ENCODE measurements at regions not wholly inside any gene's neighbourhood (a gene's known extent, or its start where the extent isn't known, plus 50 kb on each side); places are given as distances from the start of the nearest gene placed in this dataset.

DNA sequence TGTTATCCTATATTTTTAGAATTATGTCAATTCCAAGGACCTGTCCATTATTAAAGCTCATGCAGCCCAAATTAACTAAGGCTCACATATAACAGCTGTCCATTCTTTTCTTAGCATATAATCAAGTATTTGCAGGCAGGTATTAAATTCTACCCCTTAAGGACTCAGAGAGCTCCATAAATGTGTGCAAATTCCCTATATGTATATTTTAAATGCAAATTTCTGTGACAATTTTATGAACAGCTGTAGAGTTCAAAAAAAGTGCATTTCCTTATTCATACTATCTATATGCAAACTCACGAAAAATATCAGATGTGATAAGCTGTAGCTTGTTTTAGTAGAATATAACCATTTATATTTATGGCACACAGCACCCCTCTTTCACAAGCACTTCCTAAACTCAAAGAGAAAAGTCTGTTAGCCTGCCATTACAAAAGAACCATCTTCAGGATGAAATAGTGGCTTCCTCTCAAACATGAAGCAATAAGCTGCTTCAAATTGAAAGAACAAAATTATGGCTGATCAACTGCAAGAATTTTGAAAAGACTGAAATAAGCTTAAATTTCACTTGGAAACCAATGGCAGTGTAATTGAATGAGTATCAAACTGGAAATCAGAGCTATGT, 155.0 kb upstream of the REG3G start:
- no peak for DNase-seq

- DNase-seq, result no peak
Measured at GRCh38 chr2:78873526-78873925, 152.0 kb upstream of the REG3G start.

DNA sequence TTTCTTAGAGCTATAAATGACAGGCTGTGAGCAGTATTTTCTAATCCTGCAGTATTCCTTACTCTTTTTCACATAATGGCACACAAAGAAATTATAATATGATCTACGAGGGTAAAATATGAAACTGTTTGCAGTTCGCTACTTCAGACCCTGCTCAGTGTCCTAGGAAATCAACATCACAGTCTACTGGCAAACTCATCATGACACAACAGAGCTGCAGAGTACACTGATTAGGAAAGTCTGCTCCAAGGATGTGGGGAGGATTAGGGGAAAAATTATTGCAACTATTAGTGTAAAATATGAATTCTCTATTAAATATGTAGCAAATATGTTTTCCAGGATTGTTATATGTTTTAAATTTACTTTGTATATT, 149.2 kb upstream of the REG3G start:
- no peak for DNase-seq

- DNase-seq, result peak; percentile 43
Measured at GRCh38 chr2:78887446-78887845, 138.1 kb upstream of the REG3G start.

DNA sequence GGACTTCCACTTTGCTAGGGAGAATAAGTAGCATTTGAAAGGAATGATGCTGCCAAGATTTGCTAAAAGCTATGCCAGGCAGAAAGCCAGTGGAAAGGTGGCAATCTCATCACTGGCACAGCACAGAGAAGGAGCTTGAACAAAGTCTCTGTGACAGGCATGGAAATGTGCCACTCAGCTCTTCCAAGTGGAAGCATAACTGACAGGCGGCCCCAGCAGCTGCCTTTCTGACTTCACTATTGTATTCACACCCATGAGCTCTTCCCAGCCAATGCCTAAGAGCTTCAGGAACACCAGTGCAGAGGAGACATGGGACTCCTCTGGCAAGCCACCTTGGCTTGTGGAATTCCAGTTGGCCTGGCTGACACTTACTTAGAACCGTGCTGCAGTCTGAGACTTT, 134.6 kb upstream of the REG3G start:
- DNase-seq, result no peak

DNA sequence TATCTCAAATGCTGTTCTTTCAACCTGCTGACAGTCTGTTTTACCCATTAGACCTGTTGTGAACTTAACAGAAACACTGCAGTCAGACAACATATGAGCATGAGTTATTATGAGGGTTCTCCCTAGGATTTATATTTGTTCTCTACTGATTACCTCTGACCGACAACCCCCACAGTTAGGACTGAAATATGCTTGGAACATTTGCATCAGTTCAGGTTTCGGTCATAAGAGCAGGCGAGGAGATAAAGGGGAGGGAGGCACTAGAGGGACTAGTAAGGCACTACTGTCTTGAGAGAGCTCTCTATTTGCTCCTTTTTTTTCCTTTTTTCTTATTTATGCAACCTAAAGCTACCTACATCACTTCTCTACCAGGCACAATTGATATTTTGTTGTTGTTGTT, 133.2 kb upstream of the REG3G start:
- no peak for DNase-seq

GRCh38 chr2:78895022-78895421, 130.5 kb upstream of the REG3G start:
- DNase-seq, result no peak

- DNase-seq, result no peak
Measured at GRCh38 chr2:78896536-78896935, 129.0 kb upstream of the REG3G start.

GRCh38 chr2:78907089-78907488, 118.4 kb upstream of the REG3G start:
- DNase-seq, result no peak

DNA sequence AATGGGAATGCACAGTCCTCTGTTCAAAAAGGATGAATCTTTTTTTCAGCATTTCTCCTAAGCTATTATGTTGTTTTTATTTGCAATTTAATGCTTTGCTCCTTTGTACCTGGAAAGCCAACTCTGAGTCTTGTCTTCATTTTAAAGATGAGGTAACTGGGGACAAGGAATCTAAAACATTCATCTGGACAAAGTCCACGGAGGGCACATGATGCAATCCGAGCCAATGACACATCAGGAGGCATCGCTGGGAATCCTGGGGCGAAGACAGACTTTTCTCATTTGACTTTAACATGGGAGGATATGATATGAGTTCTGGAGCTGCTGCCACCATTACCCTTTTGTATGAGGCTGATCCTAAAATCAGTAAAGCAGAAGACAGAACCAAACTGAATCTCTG, 116.5 kb upstream of the REG3G start:
- DNase-seq, result peak; percentile 21

DNA sequence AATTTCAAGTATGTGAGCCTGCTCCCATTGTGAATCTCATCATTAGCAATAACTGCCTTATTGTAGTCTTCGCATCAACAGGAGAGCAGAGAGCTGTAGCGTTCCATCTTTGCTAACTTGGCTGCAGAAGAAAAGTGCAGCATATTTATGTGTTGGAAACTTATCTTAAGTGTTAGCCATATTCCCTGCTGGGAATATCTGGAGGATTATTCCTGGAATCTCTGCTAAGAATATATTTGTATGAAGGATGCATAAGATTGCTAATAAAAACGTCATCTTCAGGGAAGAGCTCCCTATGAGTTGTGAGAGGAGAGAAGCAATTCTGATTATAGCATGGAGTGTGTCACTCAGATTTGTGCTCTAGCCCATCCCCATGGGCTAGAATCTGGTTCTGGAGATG, 115.1 kb upstream of the REG3G start:
- no peak for DNase-seq

DNA sequence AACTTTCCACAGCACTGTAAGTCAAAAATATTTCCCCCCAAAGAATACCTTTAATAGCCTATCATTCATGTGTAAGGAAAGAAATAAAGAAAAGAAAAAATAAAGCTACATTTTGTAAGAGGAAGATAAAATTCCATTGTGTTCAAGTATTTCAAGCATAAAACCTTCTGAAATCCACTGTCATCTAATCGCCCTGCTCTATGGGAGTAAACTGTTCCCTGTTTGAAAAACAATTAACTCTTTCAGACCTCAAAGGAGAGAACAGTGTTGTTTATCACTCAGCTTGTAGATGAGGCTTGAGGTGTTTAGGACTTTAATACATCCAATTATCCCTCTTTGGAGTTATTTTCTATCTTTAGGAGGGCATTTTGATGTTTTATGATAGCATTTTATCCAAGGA, 112.2 kb upstream of the REG3G start:
- no peak for DNase-seq

DNA sequence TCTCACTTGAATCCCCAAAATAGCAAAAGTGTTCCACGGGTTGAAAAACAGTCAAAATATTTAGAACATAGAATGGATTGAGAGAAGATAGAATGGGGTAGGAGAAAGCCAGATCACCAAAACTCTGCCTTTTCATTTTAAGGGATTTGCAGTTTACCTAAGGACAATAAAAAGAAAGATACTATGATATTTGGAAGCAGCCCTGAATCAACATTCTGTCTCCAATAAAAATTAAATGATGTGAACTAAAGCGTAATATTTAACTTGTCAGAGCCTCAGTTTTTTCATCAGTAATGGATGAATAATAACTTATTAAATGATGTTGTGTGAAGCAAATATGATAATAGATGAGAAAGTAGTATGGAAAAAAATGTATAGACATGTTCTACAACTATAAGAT, 100.2 kb upstream of the REG3G start:
- DNase-seq, result no peak

- peak; percentile 35 for DNase-seq
Measured at GRCh38 chr2:78928502-78928901, 97.0 kb upstream of the REG3G start.

DNA sequence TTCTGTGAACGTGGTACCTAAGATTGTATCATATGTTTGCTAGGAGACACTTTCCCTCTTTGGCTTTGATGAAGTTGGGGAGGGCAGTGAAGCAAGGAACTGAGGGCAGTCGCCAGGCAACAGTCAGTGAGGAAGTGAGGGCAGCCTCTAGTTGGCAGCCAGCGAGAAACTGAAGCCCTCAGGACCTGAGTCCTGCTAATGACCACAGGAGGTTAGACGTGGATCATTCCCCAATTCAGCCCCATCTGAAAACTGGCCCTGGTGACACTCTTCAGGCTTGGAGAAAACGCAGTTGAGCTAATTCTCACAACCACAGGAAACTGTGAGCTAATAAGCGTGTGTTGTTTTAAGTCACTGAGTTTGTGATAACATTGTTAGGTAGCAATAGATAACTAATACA, 84.5 kb upstream of the REG3G start:
- no peak for DNase-seq

GRCh38 chr2:78941751-78942150, 83.8 kb upstream of the REG3G start:
- no peak for DNase-seq

DNA sequence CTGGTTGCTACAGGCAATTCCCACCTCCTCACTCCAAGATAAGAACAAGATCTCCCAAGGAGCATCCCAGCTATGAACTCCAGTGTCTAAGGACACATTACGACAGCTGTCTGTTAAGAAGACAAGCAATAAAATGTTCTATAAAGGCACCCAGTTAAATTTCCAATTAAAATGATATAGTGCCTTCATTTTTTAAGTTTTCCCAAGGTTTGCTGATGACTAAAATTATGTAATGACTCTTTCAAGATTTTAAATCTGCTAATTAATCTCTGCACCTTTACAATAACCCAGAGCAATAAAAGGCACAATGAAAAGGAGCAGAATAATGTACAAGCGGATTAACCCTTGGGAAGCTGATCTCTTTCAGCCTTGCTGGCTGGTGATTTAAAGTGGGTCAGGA, 61.6 kb upstream of the REG3G start:
- DNase-seq, result no peak

DNA sequence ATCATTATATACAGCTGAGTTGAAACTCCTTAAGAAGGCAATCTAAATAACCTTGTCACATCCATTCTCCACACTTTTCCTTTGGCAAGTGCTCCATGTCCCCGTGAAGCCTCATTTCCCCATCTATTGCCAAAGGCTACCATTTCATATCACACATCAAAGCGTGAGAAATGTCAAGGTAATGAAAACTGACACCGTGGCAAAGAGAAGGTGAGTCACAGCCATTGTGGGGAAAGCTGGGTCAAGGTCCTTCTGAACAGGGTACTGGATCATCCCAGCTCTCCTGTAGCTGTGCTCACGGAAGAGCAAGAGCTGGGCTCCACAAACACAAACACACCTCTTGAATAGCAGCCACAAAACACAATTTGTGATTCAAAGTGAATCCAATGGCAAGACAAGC, 58.2 kb upstream of the REG3G start:
- no peak for DNase-seq

GRCh38 chr2:78973630-78974029, 51.9 kb upstream of the REG3G start:
- DNase-seq, result no peak

Measured in OCI-M1 (cell line).